ENCODE measurements at regions not wholly inside any gene's neighbourhood (a gene's known extent, or its start where the extent isn't known, plus 50 kb on each side); places are given as distances from the start of the nearest gene placed in this dataset.
"Not testable (repeated sequence)": the region's sequence is repeated elsewhere in the genome, so short reads cannot be mapped to it uniquely, and the experiment has no call there.

DNA sequence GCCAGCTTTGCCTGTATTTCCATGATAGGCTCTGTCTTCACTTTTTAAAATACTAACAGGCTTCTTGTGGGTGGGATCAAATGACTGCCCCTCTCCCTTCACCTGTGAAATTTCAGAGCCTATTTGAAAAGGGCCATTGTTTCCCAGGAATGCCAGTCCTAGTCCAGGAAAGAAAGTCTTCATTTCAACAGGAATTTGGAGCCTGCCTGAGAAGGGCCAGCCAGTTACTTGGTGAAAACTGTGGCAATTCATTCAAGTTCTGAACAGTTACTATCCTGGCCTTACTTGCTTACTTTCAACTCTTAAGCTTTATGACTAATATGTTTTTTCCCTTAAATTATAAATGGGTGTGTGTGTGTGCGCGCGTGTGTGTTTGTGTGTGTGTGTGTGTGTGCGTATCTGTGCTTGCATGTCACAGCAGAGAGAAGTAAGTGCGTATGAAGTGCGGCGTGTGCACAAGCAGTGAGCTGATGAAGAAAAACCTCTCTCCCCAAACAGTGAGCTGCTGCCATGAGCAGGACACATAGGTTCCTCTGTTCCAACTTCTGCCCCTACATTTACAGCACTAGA, 67.5 kb upstream of the RNPC3 start:
- TF ChIP-seq, protein P1, sequence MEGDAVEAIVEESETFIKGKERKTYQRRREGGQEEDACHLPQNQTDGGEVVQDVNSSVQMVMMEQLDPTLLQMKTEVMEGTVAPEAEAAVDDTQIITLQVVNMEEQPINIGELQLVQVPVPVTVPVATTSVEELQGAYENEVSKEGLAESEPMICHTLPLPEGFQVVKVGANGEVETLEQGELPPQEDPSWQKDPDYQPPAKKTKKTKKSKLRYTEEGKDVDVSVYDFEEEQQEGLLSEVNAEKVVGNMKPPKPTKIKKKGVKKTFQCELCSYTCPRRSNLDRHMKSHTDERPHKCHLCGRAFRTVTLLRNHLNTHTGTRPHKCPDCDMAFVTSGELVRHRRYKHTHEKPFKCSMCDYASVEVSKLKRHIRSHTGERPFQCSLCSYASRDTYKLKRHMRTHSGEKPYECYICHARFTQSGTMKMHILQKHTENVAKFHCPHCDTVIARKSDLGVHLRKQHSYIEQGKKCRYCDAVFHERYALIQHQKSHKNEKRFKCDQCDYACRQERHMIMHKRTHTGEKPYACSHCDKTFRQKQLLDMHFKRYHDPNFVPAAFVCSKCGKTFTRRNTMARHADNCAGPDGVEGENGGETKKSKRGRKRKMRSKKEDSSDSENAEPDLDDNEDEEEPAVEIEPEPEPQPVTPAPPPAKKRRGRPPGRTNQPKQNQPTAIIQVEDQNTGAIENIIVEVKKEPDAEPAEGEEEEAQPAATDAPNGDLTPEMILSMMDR (IDR thresholded peaks at IDR 0.05): no peak
- no peak for TF ChIP-seq POLR2A (IDR thresholded peaks at IDR 0.05)
- Histone ChIP-seq H3K4me1 (no peaks in the 10 kb centered on the region), H3K36me3 (no peaks in the 10 kb centered on the region), H3K27me3 (no peaks in the 10 kb centered on the region), H3K4me3 (no peak overlapping the region), H3K9me3 (no peaks in the 10 kb centered on the region), H3K27ac (no peak overlapping the region)
- DNase-seq: no peak
- intact Hi-C loops (cut with DNase I; ENCODE audit: low total_unique reads): no loop called here

DNA sequence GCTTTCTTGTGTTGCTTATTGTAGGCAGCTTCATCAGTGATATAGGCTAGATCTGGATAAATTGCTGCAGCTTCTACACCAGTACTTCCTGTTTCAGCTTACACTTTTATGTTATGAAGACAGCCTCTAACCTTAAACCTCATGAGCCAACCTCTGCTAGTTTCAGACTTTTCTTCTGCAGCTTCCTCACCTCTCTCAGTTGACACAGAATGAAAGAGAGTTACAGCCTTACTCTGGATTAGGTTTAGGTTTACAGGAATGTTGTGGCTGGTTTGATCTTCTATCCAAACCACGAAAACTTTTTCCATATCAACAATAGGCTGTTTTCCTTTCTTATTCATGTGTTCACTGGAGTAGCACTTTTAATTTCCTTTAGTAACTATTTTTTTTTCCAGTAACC, 76.9 kb upstream of the RNPC3 start:
- no peak for DNase-seq
- no peak for TF ChIP-seq POLR2A (IDR thresholded peaks at IDR 0.05)
- TF ChIP-seq, protein P1 (IDR thresholded peaks at IDR 0.05): no peak
- H3K9me3 ChIP-seq: no peaks in the 10 kb centered on the region
- H3K27ac ChIP-seq: no peak overlapping the region
- intact Hi-C loops (cut with DNase I; ENCODE audit: low total_unique reads): no loop called here
- no peak overlapping the region for H3K4me3 ChIP-seq
- H3K4me1 ChIP-seq: no peaks in the 10 kb centered on the region
- H3K36me3 ChIP-seq: no peaks in the 10 kb centered on the region
- no peaks in the 10 kb centered on the region for H3K27me3 ChIP-seq

DNA sequence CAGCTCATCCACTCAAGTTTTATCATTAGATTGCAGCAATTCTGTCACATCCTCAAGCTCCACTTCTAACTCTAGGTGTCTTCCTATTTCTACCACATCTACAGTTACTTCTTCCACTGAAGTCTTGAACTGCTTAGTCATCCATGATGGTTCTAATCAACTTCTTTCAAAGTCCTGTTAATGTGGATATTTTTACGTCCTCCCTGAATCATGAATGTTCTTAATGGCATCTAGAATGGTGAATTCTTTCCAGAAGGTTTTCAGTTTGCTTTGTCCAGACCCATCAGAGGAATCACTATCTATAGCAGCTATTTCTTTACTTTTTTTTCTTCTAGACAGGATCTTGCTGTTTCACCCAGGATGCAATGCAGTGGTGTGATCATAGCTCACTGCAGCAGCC, 78.0 kb upstream of the RNPC3 start:
- no peak overlapping the region for H3K4me3 ChIP-seq
- DNase-seq: no peak
- no peak overlapping the region for H3K27ac ChIP-seq
- TF ChIP-seq, protein P1 (IDR thresholded peaks at IDR 0.05): no peak
- no peak for TF ChIP-seq POLR2A (IDR thresholded peaks at IDR 0.05)
- no peaks in the 10 kb centered on the region for H3K9me3 ChIP-seq
- intact Hi-C loops (cut with DNase I; ENCODE audit: low total_unique reads): no loop called here
- no peaks in the 10 kb centered on the region for H3K4me1 ChIP-seq
- no peaks in the 10 kb centered on the region for H3K27me3 ChIP-seq
- H3K36me3 ChIP-seq: no peaks in the 10 kb centered on the region

DNA sequence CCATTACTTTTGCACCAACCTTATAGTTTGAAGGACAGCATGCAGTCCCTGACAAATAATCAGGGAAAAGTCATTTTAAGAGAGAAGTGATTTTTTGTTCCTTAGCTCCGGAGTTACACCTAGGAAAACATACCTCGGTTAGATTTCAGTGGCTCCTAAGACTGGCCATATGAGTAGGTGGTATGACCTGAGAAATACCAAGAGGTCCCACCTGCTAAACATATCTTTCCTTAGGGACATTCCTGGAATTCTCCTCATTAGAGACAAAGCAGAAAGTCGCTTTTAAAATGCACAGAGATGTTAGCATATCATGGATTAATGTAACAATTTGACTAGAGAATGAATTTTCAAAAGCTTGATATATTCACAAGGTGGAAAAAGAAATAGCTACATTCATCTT, 84.2 kb upstream of the RNPC3 start:
- Histone ChIP-seq H3K27me3 (no peaks in the 10 kb centered on the region), H3K9me3 (no peaks in the 10 kb centered on the region), H3K4me3 (no peak overlapping the region), H3K36me3 (no peaks in the 10 kb centered on the region), H3K27ac (no peak overlapping the region), H3K4me1 (no peaks in the 10 kb centered on the region)
- DNase-seq: no peak
- TF ChIP-seq, protein P1 (IDR thresholded peaks at IDR 0.05): no peak
- TF ChIP-seq POLR2A (IDR thresholded peaks at IDR 0.05): no peak
- intact Hi-C loops (cut with DNase I; ENCODE audit: low total_unique reads): no loop called here

DNA sequence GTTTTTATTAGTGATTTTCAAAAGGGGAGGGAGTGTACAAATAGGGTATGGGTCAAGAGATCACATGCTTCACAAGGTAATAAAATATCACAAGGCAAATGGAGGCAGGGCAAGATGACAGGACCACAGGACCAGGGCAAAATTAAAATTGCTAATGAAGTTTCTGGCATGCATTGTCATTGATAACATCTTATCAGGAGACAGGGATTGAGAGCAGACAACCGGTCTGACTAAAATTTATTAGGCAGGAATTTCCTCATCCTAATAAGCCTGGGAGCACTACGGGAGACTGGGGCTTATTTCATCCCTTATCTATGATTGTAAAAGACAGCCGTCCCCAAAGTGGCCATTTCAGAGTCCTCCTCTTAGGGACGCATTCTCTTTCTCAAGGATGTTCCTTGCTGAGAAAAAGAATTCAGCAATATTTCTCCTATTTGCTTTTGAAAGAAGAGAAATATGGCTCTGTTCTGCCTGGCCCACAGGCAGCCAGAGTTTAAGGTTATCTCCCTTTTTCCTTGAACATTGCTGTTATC, 88.9 kb upstream of the RNPC3 start:
- H3K36me3 ChIP-seq; DNase-seq; H3K27me3 ChIP-seq; intact Hi-C loops (cut with DNase I; ENCODE audit: low total_unique reads); H3K27ac ChIP-seq; H3K9me3 ChIP-seq; H3K4me1 ChIP-seq; H3K4me3 ChIP-seq: not testable (repeated sequence)

DNA sequence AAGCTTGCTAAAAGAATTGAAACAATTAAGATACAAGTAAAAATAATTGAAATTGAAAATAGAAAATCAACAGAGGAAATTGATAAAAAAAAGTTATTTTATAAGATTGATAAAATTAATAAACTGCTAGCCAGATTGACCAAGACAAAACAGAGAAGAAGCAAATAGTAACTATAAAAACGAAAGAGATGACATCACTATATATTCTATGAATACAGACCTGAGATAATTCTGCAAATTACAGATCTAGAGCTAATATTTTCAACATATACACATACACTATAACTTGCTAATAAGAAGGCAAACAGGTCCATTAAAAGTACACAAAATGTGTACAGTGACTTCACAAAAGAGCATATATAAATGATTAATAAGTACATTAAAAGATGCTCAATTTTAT, 90.1 kb upstream of the RNPC3 start:
- Histone ChIP-seq H3K9me3 (no peaks in the 10 kb centered on the region), H3K4me3 (no peak overlapping the region), H3K36me3 (no peaks in the 10 kb centered on the region), H3K4me1 (no peaks in the 10 kb centered on the region), H3K27ac (no peak overlapping the region), H3K27me3 (no peaks in the 10 kb centered on the region)
- intact Hi-C loops (cut with DNase I; ENCODE audit: low total_unique reads): no loop called here
- no peak for DNase-seq
- TF ChIP-seq, protein P1 (IDR thresholded peaks at IDR 0.05): no peak
- no peak for TF ChIP-seq POLR2A (IDR thresholded peaks at IDR 0.05)

Data from uterus (tissue), 3 donors.